ENCODE measurements at regions not wholly inside any gene's neighbourhood (a gene's known extent, or its start where the extent isn't known, plus 50 kb on each side); places are given as distances from the start of the nearest gene placed in this dataset.

- DNase-seq, result no peak
These were observed 50.7 kb upstream of the GPR157 start for GRCh38 chr1:9179463-9180110.

- DNase-seq, result no peak
These were observed 51.4 kb upstream of the GPR157 start for GRCh38 chr1:9180111-9180819.

DNA sequence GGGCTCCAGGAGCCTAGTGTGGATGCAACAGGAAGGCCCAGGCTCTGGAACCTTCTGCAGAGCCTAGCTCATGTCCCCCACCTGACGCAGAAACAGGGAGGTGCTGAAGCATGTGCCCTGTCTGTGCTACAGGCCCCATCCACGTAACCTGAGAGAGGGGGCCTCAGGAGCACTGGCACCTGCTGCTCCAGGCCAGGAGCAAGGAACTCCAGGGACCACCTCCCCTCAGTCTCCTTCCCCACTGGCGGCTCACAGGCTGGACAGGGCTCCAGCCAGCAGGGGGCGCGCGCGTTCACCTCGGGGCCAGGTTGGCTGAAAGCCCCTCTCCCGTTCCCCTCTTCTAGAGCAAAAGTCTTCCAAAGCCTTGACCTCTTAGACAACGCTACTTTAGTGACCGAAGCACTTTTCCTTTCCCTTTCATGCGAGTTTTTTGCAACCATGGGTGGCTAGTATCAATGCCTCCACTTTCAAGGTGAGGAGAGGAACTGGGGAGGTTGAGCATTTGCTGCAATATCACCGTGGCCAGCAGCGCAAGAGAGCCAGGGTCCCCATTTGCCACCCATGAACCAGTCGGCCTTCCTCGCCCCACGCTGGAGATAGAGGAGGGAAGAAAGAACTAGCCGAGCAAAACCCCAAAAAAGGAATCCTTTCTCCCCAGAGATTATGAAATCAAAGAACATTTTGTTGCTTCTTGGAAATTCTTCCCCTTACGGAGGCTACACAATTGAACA, 52.4 kb upstream of the GPR157 start:
- DNase-seq, result peak; percentile 76

DNA sequence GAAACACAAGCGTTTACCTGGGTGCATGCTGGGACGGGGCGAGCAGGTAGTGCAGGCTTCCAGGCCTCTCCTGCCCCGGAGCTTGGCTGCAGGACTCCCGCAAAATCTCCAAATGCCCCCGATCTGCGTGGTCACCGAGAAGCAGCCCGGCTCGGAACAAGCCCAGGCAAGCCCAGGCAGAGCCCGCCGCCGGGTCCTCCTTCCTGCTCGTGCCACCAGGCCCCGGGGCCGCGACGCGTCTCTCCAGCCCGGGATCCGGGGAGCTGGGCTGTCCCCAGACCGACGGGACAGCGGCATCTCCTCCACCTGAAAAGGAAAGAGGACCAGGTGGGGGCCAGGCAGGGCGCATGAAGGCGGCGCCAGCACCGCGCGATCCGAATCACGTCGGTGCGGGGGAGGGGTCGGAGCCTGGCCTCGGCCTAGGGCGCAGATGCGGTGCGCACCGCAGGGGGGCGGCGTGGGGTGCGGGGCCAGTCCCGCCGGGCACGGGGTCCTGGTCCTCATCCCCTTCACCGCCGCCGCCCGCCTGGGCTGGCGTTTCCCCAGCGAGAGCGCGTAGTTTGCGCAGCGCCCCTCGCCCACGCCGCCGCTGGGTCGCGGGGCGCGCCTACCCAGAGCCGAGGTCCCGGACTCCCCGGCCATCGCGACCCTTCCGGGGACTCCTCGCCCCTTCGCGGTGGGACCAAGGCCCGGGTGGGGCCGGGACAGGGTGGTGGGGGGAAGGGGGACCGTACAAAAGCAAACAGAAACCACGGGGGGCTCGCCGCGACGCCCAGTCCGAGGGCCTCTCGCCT, 52.4 kb upstream of the H6PD start:
- DNase-seq, result no peak

DNA sequence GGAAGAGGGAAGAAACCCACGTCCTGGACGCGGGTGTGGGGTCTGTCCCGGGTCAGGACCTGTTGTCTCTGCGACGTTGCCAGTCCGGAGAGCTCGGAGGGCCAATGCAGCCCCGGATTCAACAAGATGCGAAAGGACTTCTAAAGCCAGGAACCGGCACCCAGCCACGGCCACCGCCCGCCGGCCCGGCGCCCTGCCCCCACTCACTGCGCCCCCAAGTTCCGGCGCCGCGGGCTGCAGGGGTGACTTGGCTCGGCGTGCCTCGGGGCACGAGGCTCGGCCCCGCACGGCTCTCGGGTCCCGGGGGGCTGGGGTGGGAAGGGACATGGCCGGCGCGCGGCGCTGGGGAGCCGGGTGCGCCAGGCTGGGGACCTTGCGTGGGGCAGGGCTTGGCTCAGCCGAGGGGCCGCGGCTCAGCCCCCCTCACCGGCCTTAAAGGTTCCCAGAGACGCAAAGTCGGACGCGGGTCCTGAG, 51.8 kb upstream of the H6PD start:
- no peak for DNase-seq

DNA sequence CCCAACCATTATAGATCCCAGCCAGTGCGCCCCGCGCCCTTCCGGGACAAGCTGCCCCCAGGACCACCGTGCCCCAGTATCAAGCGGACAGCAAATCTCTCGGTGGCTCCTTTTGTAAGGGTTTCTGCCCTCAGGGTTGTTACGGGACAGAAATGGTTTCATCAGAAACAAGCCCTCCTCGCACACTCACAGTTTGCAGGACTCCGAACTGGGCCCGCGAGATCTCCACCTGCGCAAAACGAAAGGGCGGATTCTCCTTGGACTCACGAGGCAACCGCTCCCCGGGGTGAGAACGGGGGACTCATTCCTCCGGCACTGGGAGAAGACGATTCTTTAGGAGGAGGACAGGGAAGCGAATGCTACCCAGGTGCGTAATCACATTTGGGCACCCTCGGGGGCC, 51.1 kb upstream of the H6PD start:
- no peak for DNase-seq

DNA sequence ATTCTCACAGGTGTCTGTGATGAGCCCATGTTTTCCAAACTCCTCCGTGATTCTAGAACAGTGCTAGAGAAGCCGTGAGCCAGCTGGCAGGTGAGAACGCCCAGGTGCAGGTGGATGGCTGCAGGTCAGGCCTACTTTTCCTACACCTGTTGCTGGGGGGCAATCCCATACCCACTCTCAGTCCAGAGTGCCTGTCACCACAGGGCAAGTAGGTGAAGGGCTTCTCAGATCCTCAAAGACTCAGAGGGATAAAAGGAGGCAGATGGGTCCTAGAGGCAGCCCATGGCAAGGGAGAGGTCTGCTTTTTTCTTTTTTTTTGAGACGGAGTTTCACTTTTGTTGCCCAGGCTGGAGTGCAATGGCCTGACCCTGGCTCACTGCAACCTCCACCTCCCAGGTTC, 50.7 kb upstream of the H6PD start:
- DNase-seq, result no peak

DNA sequence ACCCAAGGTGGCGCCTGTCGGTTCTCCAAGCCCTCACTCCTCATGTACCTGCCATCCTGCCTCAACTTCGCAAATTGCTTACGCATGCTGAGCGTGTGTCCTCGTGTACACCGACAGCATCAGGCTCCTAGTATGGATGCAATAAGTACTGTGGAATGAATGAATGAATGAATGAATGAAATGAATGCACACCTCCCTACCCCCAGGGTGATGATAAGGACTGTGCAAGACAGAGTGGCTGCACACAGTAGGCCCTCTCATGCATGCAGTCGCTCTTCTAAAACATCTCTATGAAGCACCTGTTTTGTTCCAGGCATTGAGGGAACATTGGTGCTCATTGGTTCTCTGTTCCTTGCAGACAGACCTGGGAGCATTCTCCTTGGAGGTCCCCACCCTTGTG, 49.8 kb upstream of the H6PD start:
- no peak for DNase-seq
